DOHH2 (cell line): ENCODE measurements at regions not wholly inside any gene's neighbourhood (a gene's known extent, or its start where the extent isn't known, plus 50 kb on each side); places are given as distances from the start of the nearest gene placed in this dataset.

ENCODE experiments used
- H3F3A ChIP-seq: fragments of 200-600 bp; sonication (generic), shearing (Covaris generic); 2 replicates; pipeline ENCODE4 v1.6.0; 2016; ENCODE audit warnings: antibody characterized with exemption, mild to moderate bottlenecking; ENCODE audit not compliant: control insufficient read depth, insufficient read depth
- H3K27ac ChIP-seq: fragments of 200-600 bp; sonication (generic); 2 replicates; pipeline ENCODE4 v1.5.1; 2014; ENCODE audit warnings: low read depth, mild to moderate bottlenecking, low read length, moderate library complexity
- H3K27me3 ChIP-seq: fragments of 200-600 bp; sonication (generic); 2 replicates; pipeline ENCODE4 v1.6.1; 2014; ENCODE audit warnings: mild to moderate bottlenecking, low read length, mixed read lengths; ENCODE audit not compliant: control insufficient read depth
- H3K36me3 ChIP-seq: fragments of 200-600 bp; sonication (generic); 2 replicates; pipeline ENCODE4 v1.6.1; 2014; ENCODE audit warnings: mild to moderate bottlenecking, low read length, moderate library complexity, mixed read lengths; ENCODE audit not compliant: control insufficient read depth
- H3K4me1 ChIP-seq: fragments of 200-600 bp; sonication (generic); 2 replicates; pipeline ENCODE4 v1.6.1; 2014; ENCODE audit warnings: mild to moderate bottlenecking, low read length, mixed read lengths; ENCODE audit not compliant: control insufficient read depth
- H3K4me2 ChIP-seq: fragments of 200-600 bp; sonication (generic); 2 replicates; pipeline ENCODE4 v1.6.0; 2014; ENCODE audit warnings: mild to moderate bottlenecking, low read length, moderate library complexity
- H3K4me3 ChIP-seq: fragments of 200-600 bp; sonication (generic); 2 replicates; pipeline ENCODE4 v1.5.1; 2014; ENCODE audit warnings: mild to moderate bottlenecking, low read length, mixed read lengths
- H3K79me2 ChIP-seq: fragments of 200-600 bp; sonication (generic); 2 replicates; pipeline ENCODE4 v1.6.1; 2014; ENCODE audit warnings: mild to moderate bottlenecking, low read length, mixed read lengths; ENCODE audit not compliant: control insufficient read depth
- H3K9me2 ChIP-seq: fragments of 200-600 bp; sonication (generic); replicated peaks from 2 replicates; pipeline ENCODE4 v1.6.1; 2014; ENCODE audit warnings: mild to moderate bottlenecking, low read length, mixed read lengths; ENCODE audit not compliant: control insufficient read depth
- H3K9me3 ChIP-seq: fragments of 200-600 bp; sonication (generic); 2 replicates; pipeline ENCODE4 v1.6.1; 2014; ENCODE audit warnings: antibody characterized with exemption, low read length, mixed read lengths; ENCODE audit not compliant: control insufficient read depth, insufficient read depth
- H4K20me1 ChIP-seq: fragments of 200-600 bp; sonication (generic); 2 replicates; pipeline ENCODE4 v1.6.0; 2014; ENCODE audit warnings: low read depth, mild to moderate bottlenecking, antibody characterized with exemption, low read length, moderate library complexity; ENCODE audit not compliant: control insufficient read depth, insufficient read depth
- EZH2phosphoT487 ChIP-seq: fragments of 200-600 bp; sonication (generic); IDR thresholded peaks from 2 replicates; pipeline ENCODE4 v1.6.1; 2017; ENCODE audit warnings: borderline replicate concordance, mild to moderate bottlenecking, antibody characterized with exemption, low read length, moderate library complexity, mixed read lengths
- TF ChIP-seq, protein P1 (sequence below): fragments of 200-600 bp; sonication (generic); IDR thresholded peaks from one replicate; pipeline ENCODE4 v1.5.1; 2014; ENCODE audit warnings: antibody characterized with exemption, mild to moderate bottlenecking, low read depth, low read length; ENCODE audit not compliant: poor library complexity, severe bottlenecking

DNA sequence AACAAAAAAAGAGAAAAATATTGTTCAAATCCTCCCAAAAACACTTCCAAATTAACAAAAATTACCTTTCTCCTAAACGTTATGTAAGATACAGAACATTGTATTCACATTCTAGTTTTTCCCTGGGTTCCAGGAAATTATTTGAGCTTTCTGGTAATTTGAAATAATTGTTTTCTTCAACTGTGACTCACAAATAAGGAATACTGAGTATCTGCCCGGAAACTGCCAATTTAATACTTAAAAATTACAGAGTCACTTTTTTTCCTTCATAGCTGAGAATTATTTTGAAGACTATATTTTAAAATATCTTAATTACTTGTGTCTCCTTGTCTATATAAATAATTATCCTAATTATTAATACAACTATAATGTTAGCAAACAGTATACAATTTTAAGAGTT, 709.0 kb upstream of the ARGLU1 start:
- H3K27ac ChIP-seq: no peak overlapping the region
- no peaks in the 10 kb centered on the region for H3K4me1 ChIP-seq
- H4K20me1 ChIP-seq: no peaks in the 10 kb centered on the region
- H3K79me2 ChIP-seq: no peaks in the 10 kb centered on the region
- no peaks in the 10 kb centered on the region for H3F3A ChIP-seq
- H3K4me2 ChIP-seq: no peak overlapping the region
- no peaks in the 10 kb centered on the region for H3K27me3 ChIP-seq
- TF ChIP-seq EZH2phosphoT487: no peak
- TF ChIP-seq, protein P1, sequence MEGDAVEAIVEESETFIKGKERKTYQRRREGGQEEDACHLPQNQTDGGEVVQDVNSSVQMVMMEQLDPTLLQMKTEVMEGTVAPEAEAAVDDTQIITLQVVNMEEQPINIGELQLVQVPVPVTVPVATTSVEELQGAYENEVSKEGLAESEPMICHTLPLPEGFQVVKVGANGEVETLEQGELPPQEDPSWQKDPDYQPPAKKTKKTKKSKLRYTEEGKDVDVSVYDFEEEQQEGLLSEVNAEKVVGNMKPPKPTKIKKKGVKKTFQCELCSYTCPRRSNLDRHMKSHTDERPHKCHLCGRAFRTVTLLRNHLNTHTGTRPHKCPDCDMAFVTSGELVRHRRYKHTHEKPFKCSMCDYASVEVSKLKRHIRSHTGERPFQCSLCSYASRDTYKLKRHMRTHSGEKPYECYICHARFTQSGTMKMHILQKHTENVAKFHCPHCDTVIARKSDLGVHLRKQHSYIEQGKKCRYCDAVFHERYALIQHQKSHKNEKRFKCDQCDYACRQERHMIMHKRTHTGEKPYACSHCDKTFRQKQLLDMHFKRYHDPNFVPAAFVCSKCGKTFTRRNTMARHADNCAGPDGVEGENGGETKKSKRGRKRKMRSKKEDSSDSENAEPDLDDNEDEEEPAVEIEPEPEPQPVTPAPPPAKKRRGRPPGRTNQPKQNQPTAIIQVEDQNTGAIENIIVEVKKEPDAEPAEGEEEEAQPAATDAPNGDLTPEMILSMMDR: no peak
- no peaks in the 10 kb centered on the region for H3K9me3 ChIP-seq
- H3K9me2 ChIP-seq: no peaks in the 10 kb centered on the region
- H3K36me3 ChIP-seq: no peaks in the 10 kb centered on the region
- no peak overlapping the region for H3K4me3 ChIP-seq

DNA sequence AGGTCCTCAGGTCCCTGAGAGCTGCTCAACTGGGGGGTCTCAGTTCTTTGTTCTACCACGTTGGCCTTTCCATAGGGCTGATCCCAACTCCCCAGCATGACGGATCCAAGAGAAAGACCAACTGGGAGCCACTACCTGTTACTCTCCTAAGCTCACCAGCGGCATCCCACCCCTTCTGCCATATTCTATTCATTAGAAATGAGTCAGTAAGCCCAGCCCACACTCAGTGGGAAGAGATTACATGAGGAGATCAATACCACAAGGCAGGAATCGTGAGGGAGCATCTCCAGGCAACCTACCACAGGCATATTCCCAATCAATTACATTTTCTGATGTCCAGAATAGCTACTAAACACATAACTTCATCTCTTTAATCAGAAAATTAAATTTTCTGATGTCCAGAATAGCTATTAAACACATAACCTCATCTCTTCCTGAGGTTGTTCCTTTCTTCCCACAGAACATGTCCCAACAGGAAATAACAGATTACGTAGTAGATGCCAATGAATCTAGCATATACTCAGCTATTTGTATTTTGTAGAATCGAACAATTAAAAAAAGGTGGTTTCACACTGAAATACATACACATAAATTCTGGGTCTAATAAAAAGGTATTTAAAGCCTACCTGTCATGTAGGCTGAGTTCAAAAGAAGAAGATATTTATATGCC, 708.1 kb upstream of the ARGLU1 start:
- Histone ChIP-seq H3K36me3 (no peaks in the 10 kb centered on the region), H3K4me1 (no peaks in the 10 kb centered on the region), H3K9me3 (no peaks in the 10 kb centered on the region), H3K79me2 (no peaks in the 10 kb centered on the region), H3K9me2 (no peaks in the 10 kb centered on the region), H3K4me2 (no peak overlapping the region), H3K4me3 (no peak overlapping the region), H3K27ac (no peak overlapping the region), H4K20me1 (no peaks in the 10 kb centered on the region), H3K27me3 (no peaks in the 10 kb centered on the region), H3F3A (no peaks in the 10 kb centered on the region)
- no peak for TF ChIP-seq EZH2phosphoT487
- TF ChIP-seq, protein P1: no peak

DNA sequence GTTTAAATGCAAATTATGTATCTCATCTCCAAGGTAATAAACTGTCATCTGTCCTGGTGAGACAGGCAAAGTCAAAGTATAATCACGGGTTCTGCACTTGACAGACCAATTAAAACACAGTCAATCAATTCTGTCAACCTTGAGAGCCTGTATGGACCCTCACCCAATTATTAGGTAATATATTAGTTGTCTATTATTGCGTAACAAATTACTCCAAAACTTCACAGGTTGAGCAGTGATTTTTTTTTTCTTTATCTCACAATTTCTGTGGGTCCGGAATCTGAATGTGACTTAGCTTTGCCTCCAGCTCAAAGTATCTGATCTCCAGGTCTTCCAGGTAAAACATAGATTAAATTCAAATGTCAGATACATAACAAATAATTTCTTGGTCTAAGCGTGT, 707.4 kb upstream of the ARGLU1 start:
- Histone ChIP-seq H3K36me3 (no peaks in the 10 kb centered on the region), H3K27ac (no peak overlapping the region), H3F3A (no peaks in the 10 kb centered on the region), H4K20me1 (no peaks in the 10 kb centered on the region), H3K79me2 (no peaks in the 10 kb centered on the region), H3K4me2 (no peak overlapping the region), H3K27me3 (no peaks in the 10 kb centered on the region), H3K4me3 (no peak overlapping the region), H3K9me2 (no peaks in the 10 kb centered on the region), H3K9me3 (no peaks in the 10 kb centered on the region), H3K4me1 (no peaks in the 10 kb centered on the region)
- no peak for TF ChIP-seq EZH2phosphoT487
- TF ChIP-seq, protein P1: no peak

DNA sequence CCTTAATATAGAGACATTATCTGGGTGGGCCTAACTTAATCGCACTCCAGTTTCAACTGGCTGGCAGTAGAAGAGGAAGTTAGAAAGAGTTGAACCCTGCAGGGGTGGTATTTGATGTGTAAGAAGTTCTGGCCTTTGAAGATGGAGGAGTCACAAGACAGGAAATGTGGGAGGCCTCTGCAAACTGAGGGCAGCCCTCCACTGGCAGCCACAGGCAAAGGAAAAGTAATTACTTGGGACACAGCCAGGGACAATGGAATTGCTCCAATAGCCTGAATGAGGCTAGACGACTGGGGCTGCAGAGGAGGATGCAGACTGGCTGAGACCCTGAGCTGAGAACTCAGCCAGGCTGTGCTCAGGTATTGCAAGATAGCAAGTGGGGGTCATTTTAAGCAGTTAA, 703.3 kb upstream of the ARGLU1 start:
- no peaks in the 10 kb centered on the region for H3K27me3 ChIP-seq
- no peak overlapping the region for H3K4me2 ChIP-seq

More for the DNA sequence above, 703.3 kb upstream of the ARGLU1 start:
- H3K27ac ChIP-seq: no peak overlapping the region
- no peaks in the 10 kb centered on the region for H3K36me3 ChIP-seq
- H3F3A ChIP-seq: no peaks in the 10 kb centered on the region
- no peaks in the 10 kb centered on the region for H3K9me3 ChIP-seq
- H3K79me2 ChIP-seq: no peaks in the 10 kb centered on the region
- H4K20me1 ChIP-seq: no peaks in the 10 kb centered on the region
- no peak overlapping the region for H3K4me3 ChIP-seq
- H3K9me2 ChIP-seq: no peaks in the 10 kb centered on the region
- H3K4me1 ChIP-seq: no peaks in the 10 kb centered on the region
- no peak for TF ChIP-seq EZH2phosphoT487
- TF ChIP-seq, protein P1: no peak
